Loucy (cell line): ENCODE measurements at regions not wholly inside any gene's neighbourhood (a gene's known extent, or its start where the extent isn't known, plus 50 kb on each side); places are given as distances from the start of the nearest gene placed in this dataset.

ENCODE experiments used
- EZH2phosphoT487 ChIP-seq: fragments of 200-600 bp; IDR thresholded peaks from 2 replicates; pipeline ENCODE4 v1.6.1; 2018; ENCODE audit warnings: antibody characterized with exemption, mild to moderate bottlenecking, moderate library complexity, borderline replicate concordance
- TF ChIP-seq, protein P1 (sequence below): fragments of 200-600 bp; sonication (generic); conservative IDR thresholded peaks from 2 replicates; pipeline ENCODE4 v1.5.1; 2014; ENCODE audit warnings: mild to moderate bottlenecking, antibody characterized with exemption, low read length

DNA sequence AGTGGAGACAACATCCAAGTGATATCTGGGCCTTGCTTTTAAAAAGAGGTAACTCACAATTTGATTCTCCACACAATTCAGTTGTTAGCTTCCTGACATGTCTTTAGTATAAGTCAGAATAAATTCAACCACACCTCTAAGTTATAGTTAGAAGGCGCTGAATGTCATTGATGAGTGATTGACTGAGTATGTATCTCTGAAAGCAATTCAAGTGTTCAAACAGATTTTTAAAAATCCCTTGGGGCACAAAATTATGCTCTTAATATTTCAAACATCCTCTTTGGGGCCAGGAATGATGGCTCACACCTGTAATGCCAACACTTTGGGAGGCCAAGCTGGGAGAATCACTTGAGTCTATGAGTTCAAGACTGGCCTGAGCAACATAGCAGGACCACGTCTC, 137.0 kb upstream of the PRR20A start:
- TF ChIP-seq, protein P1, sequence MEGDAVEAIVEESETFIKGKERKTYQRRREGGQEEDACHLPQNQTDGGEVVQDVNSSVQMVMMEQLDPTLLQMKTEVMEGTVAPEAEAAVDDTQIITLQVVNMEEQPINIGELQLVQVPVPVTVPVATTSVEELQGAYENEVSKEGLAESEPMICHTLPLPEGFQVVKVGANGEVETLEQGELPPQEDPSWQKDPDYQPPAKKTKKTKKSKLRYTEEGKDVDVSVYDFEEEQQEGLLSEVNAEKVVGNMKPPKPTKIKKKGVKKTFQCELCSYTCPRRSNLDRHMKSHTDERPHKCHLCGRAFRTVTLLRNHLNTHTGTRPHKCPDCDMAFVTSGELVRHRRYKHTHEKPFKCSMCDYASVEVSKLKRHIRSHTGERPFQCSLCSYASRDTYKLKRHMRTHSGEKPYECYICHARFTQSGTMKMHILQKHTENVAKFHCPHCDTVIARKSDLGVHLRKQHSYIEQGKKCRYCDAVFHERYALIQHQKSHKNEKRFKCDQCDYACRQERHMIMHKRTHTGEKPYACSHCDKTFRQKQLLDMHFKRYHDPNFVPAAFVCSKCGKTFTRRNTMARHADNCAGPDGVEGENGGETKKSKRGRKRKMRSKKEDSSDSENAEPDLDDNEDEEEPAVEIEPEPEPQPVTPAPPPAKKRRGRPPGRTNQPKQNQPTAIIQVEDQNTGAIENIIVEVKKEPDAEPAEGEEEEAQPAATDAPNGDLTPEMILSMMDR, result no peak
- TF ChIP-seq EZH2phosphoT487, result no peak
